ENCODE measurements at regions not wholly inside any gene's neighbourhood (a gene's known extent, or its start where the extent isn't known, plus 50 kb on each side); places are given as distances from the start of the nearest gene placed in this dataset.
"Not testable (repeated sequence)": the region's sequence is repeated elsewhere in the genome, so short reads cannot be mapped to it uniquely, and the experiment has no call there.

- Histone ChIP-seq H3K4me3 (ENCODE audit: low read depth, low read length) (no peak overlapping the region), H2AFZ (no peak overlapping the region), H3K79me2 (no peaks in the 10 kb centered on the region), H3K9ac (no peak overlapping the region), H3K4me1 (no peaks in the 10 kb centered on the region), H3K36me3 (ENCODE audit: control insufficient read depth, insufficient read depth, low read length) (no peaks in the 10 kb centered on the region), H3K4me2 (ENCODE audit: low read length) (no peak overlapping the region), H3K27me3 (ENCODE audit: control insufficient read depth, insufficient read depth, low read length) (no peaks in the 10 kb centered on the region), H3K27ac (no peak overlapping the region), H3K9me3 (ENCODE audit: control insufficient read depth, low read length) (no peaks in the 10 kb centered on the region)
- TF ChIP-seq CTCF (IDR thresholded peaks at IDR 0.05) = no peak
These were observed 57.8 kb upstream of the ANKRD30A start for GRCh38 chr10:37067576-37067975.

- not testable (repeated sequence) for H3K4me3 ChIP-seq (ENCODE audit: low read depth, low read length); H3K4me1 ChIP-seq; H3K36me3 ChIP-seq (ENCODE audit: control insufficient read depth, insufficient read depth, low read length); H3K27ac ChIP-seq; H3K27me3 ChIP-seq (ENCODE audit: control insufficient read depth, insufficient read depth, low read length); H2AFZ ChIP-seq; H3K9me3 ChIP-seq (ENCODE audit: control insufficient read depth, low read length); H3K4me2 ChIP-seq (ENCODE audit: low read length); H3K79me2 ChIP-seq; H3K9ac ChIP-seq
These were observed 63.1 kb upstream of the ANKRD30A start for GRCh38 chr10:37062296-37062695.

GRCh38 chr10:37057261-37057660 is 68.1 kb upstream of the ANKRD30A start:
- H3K27me3 ChIP-seq (ENCODE audit: control insufficient read depth, insufficient read depth, low read length) = no peaks in the 10 kb centered on the region
- H3K27ac ChIP-seq = no peak overlapping the region
- no peak for TF ChIP-seq CTCF (IDR thresholded peaks at IDR 0.05)
- H3K9ac ChIP-seq = no peak overlapping the region
- H3K4me1 ChIP-seq = no peaks in the 10 kb centered on the region
- H3K36me3 ChIP-seq (ENCODE audit: control insufficient read depth, insufficient read depth, low read length) = no peaks in the 10 kb centered on the region
- no peak overlapping the region for H2AFZ ChIP-seq
- no peak overlapping the region for H3K4me2 ChIP-seq (ENCODE audit: low read length)
- no peaks in the 10 kb centered on the region for H3K79me2 ChIP-seq
- no peak overlapping the region for H3K4me3 ChIP-seq (ENCODE audit: low read depth, low read length)
- no peaks in the 10 kb centered on the region for H3K9me3 ChIP-seq (ENCODE audit: control insufficient read depth, low read length)

- no peaks in the 10 kb centered on the region for H3K36me3 ChIP-seq (ENCODE audit: control insufficient read depth, insufficient read depth, low read length)
These were observed 71.9 kb upstream of the ANKRD30A start for GRCh38 chr10:37053476-37053875.

GRCh38 chr10:37049982-37050381 is 75.4 kb upstream of the ANKRD30A start:
- not testable (repeated sequence) for H3K9me3 ChIP-seq (ENCODE audit: control insufficient read depth, low read length)

More at GRCh38 chr10:37053476-37053875, 71.9 kb upstream of the ANKRD30A start:
- TF ChIP-seq CTCF (IDR thresholded peaks at IDR 0.05) = no peak
- no peaks in the 10 kb centered on the region for H3K27me3 ChIP-seq (ENCODE audit: control insufficient read depth, insufficient read depth, low read length)
- H3K79me2 ChIP-seq = no peaks in the 10 kb centered on the region
- no peak overlapping the region for H2AFZ ChIP-seq
- H3K4me2 ChIP-seq (ENCODE audit: low read length) = no peak overlapping the region
- H3K4me3 ChIP-seq (ENCODE audit: low read depth, low read length) = no peak overlapping the region
- H3K9me3 ChIP-seq (ENCODE audit: control insufficient read depth, low read length) = no peaks in the 10 kb centered on the region
- no peaks in the 10 kb centered on the region for H3K4me1 ChIP-seq
- no peak overlapping the region for H3K27ac ChIP-seq
- no peak overlapping the region for H3K9ac ChIP-seq

GRCh38 chr10:37044319-37044718 is 81.1 kb upstream of the ANKRD30A start:
- not testable (repeated sequence) for H3K4me3 ChIP-seq (ENCODE audit: low read depth, low read length); H3K9ac ChIP-seq; H3K36me3 ChIP-seq (ENCODE audit: control insufficient read depth, insufficient read depth, low read length); H3K79me2 ChIP-seq; H3K9me3 ChIP-seq (ENCODE audit: control insufficient read depth, low read length); H2AFZ ChIP-seq; H3K4me1 ChIP-seq; H3K4me2 ChIP-seq (ENCODE audit: low read length); H3K27me3 ChIP-seq (ENCODE audit: control insufficient read depth, insufficient read depth, low read length); H3K27ac ChIP-seq

More at GRCh38 chr10:37049982-37050381, 75.4 kb upstream of the ANKRD30A start:
- H3K4me2 ChIP-seq (ENCODE audit: low read length); H3K36me3 ChIP-seq (ENCODE audit: control insufficient read depth, insufficient read depth, low read length); H3K27ac ChIP-seq; H2AFZ ChIP-seq; H3K9ac ChIP-seq; H3K27me3 ChIP-seq (ENCODE audit: control insufficient read depth, insufficient read depth, low read length); H3K4me1 ChIP-seq; H3K79me2 ChIP-seq; H3K4me3 ChIP-seq (ENCODE audit: low read depth, low read length): not testable (repeated sequence)

All from parathyroid adenoma (tissue), 2 donors.